NCI-H1436 treated with DMSO at 0.1 percent for 48 hours (cell line): ENCODE measurements at regions not wholly inside any gene's neighbourhood (a gene's known extent, or its start where the extent isn't known, plus 50 kb on each side); places are given as distances from the start of the nearest gene placed in this dataset.

Source experiments
- DNase-seq: peaks from one replicate; lab custom pipeline; 2025; lab: John Stamatoyannopoulos, UW

- DNase-seq, result no peak
Measured at GRCh38 chr22:48558606-48559402, 1268.9 kb downstream of the BRD1 start.

- no peak for DNase-seq
Measured at GRCh38 chr22:48558016-48558415, 1269.7 kb downstream of the BRD1 start.

- DNase-seq, result no peak
Measured at GRCh38 chr22:48557473-48557872, 1270.2 kb downstream of the BRD1 start.

- DNase-seq, result no peak
Measured at GRCh38 chr22:48556751-48557150, 1270.9 kb downstream of the BRD1 start.

- DNase-seq, result no peak
Measured at GRCh38 chr22:48556222-48556621, 1271.5 kb downstream of the BRD1 start.

GRCh38 chr22:48555606-48556005 lies 1272.1 kb downstream of the BRD1 start:
- no peak for DNase-seq

GRCh38 chr22:48554893-48555572 lies 1272.6 kb downstream of the BRD1 start:
- DNase-seq, result no peak

- DNase-seq, result no peak
Measured at GRCh38 chr22:48553694-48554308, 1273.9 kb downstream of the BRD1 start.

GRCh38 chr22:48553119-48553518 lies 1274.6 kb downstream of the BRD1 start:
- no peak for DNase-seq

- DNase-seq, result no peak
Measured at GRCh38 chr22:48551716-48552268, 1275.9 kb downstream of the BRD1 start.

- no peak for DNase-seq
Measured at GRCh38 chr22:48551061-48551460, 1276.6 kb downstream of the BRD1 start.

GRCh38 chr22:48548391-48548790 lies 1279.3 kb downstream of the BRD1 start:
- no peak for DNase-seq

- DNase-seq, result no peak
Measured at GRCh38 chr22:48547971-48548370, 1279.7 kb downstream of the BRD1 start.

GRCh38 chr22:48546653-48547424 lies 1280.8 kb downstream of the BRD1 start:
- no peak for DNase-seq

GRCh38 chr22:48545987-48546386 lies 1281.7 kb downstream of the BRD1 start:
- DNase-seq, result no peak

GRCh38 chr22:48541401-48542098 lies 1286.1 kb downstream of the BRD1 start:
- DNase-seq, result no peak

GRCh38 chr22:48539261-48539660 lies 1288.4 kb downstream of the BRD1 start:
- no peak for DNase-seq

GRCh38 chr22:48538291-48538820 lies 1289.3 kb downstream of the BRD1 start:
- DNase-seq, result no peak

GRCh38 chr22:48537343-48537680 lies 1290.4 kb downstream of the BRD1 start:
- no peak for DNase-seq

GRCh38 chr22:48536541-48537342 lies 1290.9 kb downstream of the BRD1 start:
- DNase-seq, result no peak
